GM12878 (cell line): ENCODE measurements at regions not wholly inside any gene's neighbourhood (a gene's known extent, or its start where the extent isn't known, plus 50 kb on each side); places are given as distances from the start of the nearest gene placed in this dataset.

Experiments
- ATAC-seq: fragments of 200-7000 bp; cut with Tn5 transposase; 3 replicates; pipeline ENCODE4 v1.9.1; 2020; ENCODE audit warnings: mild to moderate bottlenecking, moderate library complexity
- BruUV-seq: library from RNA; stranded (reverse); fragments of 400-500 nt; replicated peaks from 2 replicates; lab custom pipeline; 2021; lab: Mats Ljungman, UMichigan
- CTCF ChIA-PET: fragments of 300-600 bp; sonication (Branson Sonifier 250); formaldehyde crosslinking; extraction: SDS; loops from one replicate; lab custom pipeline; 2021; ENCODE audit warnings: inconsistent platforms; lab: Yijun Ruan, JAX
- POLR2A ChIA-PET: fragments of 350-600 bp; formaldehyde crosslinking; extraction: SDS; loops from one replicate; lab custom pipeline; 2021; ENCODE audit warnings: inconsistent platforms; lab: Charles Lee
- RAD21 ChIA-PET: fragments of 300-600 bp; sonication (Branson Sonifier 250); formaldehyde crosslinking; loops from one replicate; lab custom pipeline; 2023; ENCODE audit warnings: antibody characterized with exemption; ENCODE audit not compliant: unreplicated experiment; lab: Charles Lee
- SMC1A ChIA-PET: fragments of 300-600 bp; sonication (Branson Sonifier 250); formaldehyde crosslinking; loops from one replicate; lab custom pipeline; 2023; ENCODE audit not compliant: unreplicated experiment, uncharacterized antibody; lab: Charles Lee
- DNase-seq: peaks from one replicate; pipeline ENCODE4 v3.0.0-alpha.2; 2011; ENCODE audit warnings: low read depth, low spot score
- FAIRE-seq: peaks from 3 replicates; lab custom pipeline; 2011; peaks lifted over from hg19 to GRCh38; lab: Jason Lieb, UNC
- H2AFZ ChIP-seq: 2 replicates; pipeline ENCODE4 v1.6.0; 2011; ENCODE audit warnings: low read depth, low read length, control low read depth; ENCODE audit not compliant: control insufficient read depth
- H3K27ac ChIP-seq: 2 replicates; pipeline ENCODE4 v1.5.1; 2011; ENCODE audit warnings: control low read depth; ENCODE audit not compliant: control insufficient read depth, insufficient read depth
- H3K27me3 ChIP-seq, 2 experiments: replicated peaks in 1 of 2; 2 replicates each; pipeline versions ENCODE4 v1.6.0 to v1.6.1; 2011; ENCODE audit warnings: low read length in 1 of 2; ENCODE audit not compliant: control insufficient read depth in 2 of 2, insufficient read depth in 2 of 2
- H3K36me3 ChIP-seq, 2 experiments: 2 replicates each; pipeline ENCODE4 v1.5.1; 2011; ENCODE audit warnings: low read length in 1 of 2; ENCODE audit not compliant: control insufficient read depth in 2 of 2, insufficient read depth in 2 of 2
- H3K4me1 ChIP-seq: 2 replicates; pipeline ENCODE4 v1.6.1; 2011; ENCODE audit warnings: mild to moderate bottlenecking, low read length, moderate library complexity, mixed read lengths; ENCODE audit not compliant: control insufficient read depth, insufficient read depth
- H3K4me2 ChIP-seq: 2 replicates; pipeline ENCODE4 v1.6.0; 2011; ENCODE audit warnings: control low read depth; ENCODE audit not compliant: control insufficient read depth, insufficient read depth
- H3K4me3 ChIP-seq: fragments of 200-600 bp; sonication (generic); 2 replicates; pipeline ENCODE4 v1.5.1; 2016
- H3K79me2 ChIP-seq: 2 replicates; pipeline ENCODE4 v1.6.0; 2011; ENCODE audit warnings: low read length; ENCODE audit not compliant: control insufficient read depth, insufficient read depth
- H3K9ac ChIP-seq: 2 replicates; pipeline ENCODE4 v1.8.0; 2011; ENCODE audit warnings: low read length, control low read depth, mixed read lengths; ENCODE audit not compliant: control insufficient read depth, insufficient read depth
- H3K9me3 ChIP-seq: replicated peaks from 3 replicates; pipeline ENCODE4 v1.5.1; 2011; ENCODE audit warnings: mild to moderate bottlenecking, low read length; ENCODE audit not compliant: control insufficient read depth, insufficient read depth
- H4K20me1 ChIP-seq: 2 replicates; pipeline ENCODE4 v1.6.0; 2011; ENCODE audit not compliant: control insufficient read depth, insufficient read depth
- CHD1 ChIP-seq: IDR thresholded peaks from 2 replicates; pipeline ENCODE4 v1.6.1; 2012; ENCODE audit warnings: low read depth, low read length, improper control_type of control experiment
- CHD2 ChIP-seq: IDR thresholded peaks from 2 replicates; pipeline ENCODE4 v1.6.1; 2011; ENCODE audit warnings: low read depth, low read length, improper control_type of control experiment, borderline replicate concordance
- EZH2 ChIP-seq: IDR thresholded peaks from 2 replicates; pipeline ENCODE4 v1.6.1; 2012; ENCODE audit warnings: low read depth, mild to moderate bottlenecking, control low read depth, inconsistent platforms, low read length, borderline replicate concordance; ENCODE audit not compliant: control insufficient read depth
- LARP7 ChIP-seq: fragments of 450-650 bp; IDR thresholded peaks from 2 replicates; pipeline ENCODE4 v1.6.1; 2017; ENCODE audit warnings: mild to moderate bottlenecking
- MEF2A ChIP-seq: IDR thresholded peaks from 2 replicates; pipeline ENCODE4 v1.6.1; 2011; ENCODE audit warnings: low read depth, mild to moderate bottlenecking, low read length, moderate library complexity; ENCODE audit not compliant: insufficient read depth
- MTA3 ChIP-seq: IDR thresholded peaks from 2 replicates; pipeline ENCODE4 v1.6.1; 2012; ENCODE audit warnings: low read length, inconsistent platforms, borderline replicate concordance
- MXI1 ChIP-seq: fragments of 150-350 bp; IDR thresholded peaks from 2 replicates; pipeline ENCODE4 v1.6.1; 2011; ENCODE audit warnings: low read depth, mild to moderate bottlenecking, inconsistent platforms, low read length, improper control_type of control experiment
- POLR2AphosphoS2 ChIP-seq: IDR thresholded peaks from 2 replicates; pipeline ENCODE4 v1.6.1; 2011; ENCODE audit warnings: low read depth, mild to moderate bottlenecking, low read length, improper control_type of control experiment, moderate library complexity
- ZNF592 ChIP-seq: fragments of 450-650 bp; IDR thresholded peaks from 2 replicates; pipeline ENCODE4 v1.6.1; 2017; ENCODE audit warnings: mild to moderate bottlenecking, moderate library complexity
- whole genome bisulfite sequencing: methylation state at CpG from one replicate; pipeline ENCODE4 v1.1.6; 2016; ENCODE audit warnings: low lambda C conversion rate; ENCODE audit not compliant: insufficient replicate concordance, insufficient coverage; ENCODE audit errors: missing lambda C conversion rate; 5-methylcytosine and 5-hydroxymethylcytosine counted together
- in situ Hi-C: fragments of 300-500 bp; cut with MboI; formaldehyde crosslinking; loops from 9 replicates; pipeline ENCODE4 v1.14.3; 2018; ENCODE audit warnings: mixed read lengths
- intact Hi-C: fragments of 100-400 bp; cut with micrococcal nuclease; formaldehyde crosslinking; loops from one replicate; pipeline ENCODE4 v1.14.2; 2022; ENCODE audit not compliant: unreplicated experiment
- TF ChIP-seq, protein P1 (sequence below): fragments of 450-650 bp; conservative IDR thresholded peaks from 2 replicates; pipeline ENCODE4 v1.6.1; 2017; ENCODE audit warnings: mild to moderate bottlenecking, moderate library complexity
- TF ChIP-seq, protein P2 (sequence below): fragments of 150-350 bp; IDR thresholded peaks from 2 replicates; pipeline ENCODE4 v1.6.1; 2016; ENCODE audit warnings: low read depth, low read length

GRCh38 chr5:56683733-56684132 lies 131.6 kb upstream of the MAP3K1 start:
- 50% methylated on average over 2 of the region's 2 CpGs for WGBS
- H3K79me2 ChIP-seq, result no peaks in the 10 kb centered on the region
- ChIA-PET RAD21 (interaction anchor here (1.4 kb wide), 1 partner anchor 13 kb away, joined by 9 read pairs; no protein-coding TSS in a partner anchor), SMC1A (interaction anchor here (2.9 kb wide), 1 partner anchor 13 kb away, joined by 14 read pairs; no protein-coding TSS in a partner anchor), CTCF (interaction anchor here (1.6 kb wide), 1 partner anchor 13 kb away, joined by 7 read pairs; no protein-coding TSS in a partner anchor), POLR2A (interaction anchor here (1.5 kb wide), 1 partner anchor 14 kb away, joined by 3 read pairs; no protein-coding TSS in a partner anchor)
- H3K4me2 ChIP-seq, result no peak overlapping the region; the same call in 1 of the 2 replicates
- intact Hi-C loops, result loop anchor here (5.0 to 10.0 kb wide), 2 partner anchors 356 to 409 kb away; no protein-coding TSS in a partner anchor
- no TSS peak for BruUV-seq
- H3K27ac ChIP-seq, result no peak overlapping the region
- no peaks in the 10 kb centered on the region for H3K27me3 ChIP-seq
- ATAC-seq (no peak), FAIRE-seq (no peak), DNase-seq (no peak)
- no peak for TF ChIP-seq LARP7
- TF ChIP-seq, protein P1, sequence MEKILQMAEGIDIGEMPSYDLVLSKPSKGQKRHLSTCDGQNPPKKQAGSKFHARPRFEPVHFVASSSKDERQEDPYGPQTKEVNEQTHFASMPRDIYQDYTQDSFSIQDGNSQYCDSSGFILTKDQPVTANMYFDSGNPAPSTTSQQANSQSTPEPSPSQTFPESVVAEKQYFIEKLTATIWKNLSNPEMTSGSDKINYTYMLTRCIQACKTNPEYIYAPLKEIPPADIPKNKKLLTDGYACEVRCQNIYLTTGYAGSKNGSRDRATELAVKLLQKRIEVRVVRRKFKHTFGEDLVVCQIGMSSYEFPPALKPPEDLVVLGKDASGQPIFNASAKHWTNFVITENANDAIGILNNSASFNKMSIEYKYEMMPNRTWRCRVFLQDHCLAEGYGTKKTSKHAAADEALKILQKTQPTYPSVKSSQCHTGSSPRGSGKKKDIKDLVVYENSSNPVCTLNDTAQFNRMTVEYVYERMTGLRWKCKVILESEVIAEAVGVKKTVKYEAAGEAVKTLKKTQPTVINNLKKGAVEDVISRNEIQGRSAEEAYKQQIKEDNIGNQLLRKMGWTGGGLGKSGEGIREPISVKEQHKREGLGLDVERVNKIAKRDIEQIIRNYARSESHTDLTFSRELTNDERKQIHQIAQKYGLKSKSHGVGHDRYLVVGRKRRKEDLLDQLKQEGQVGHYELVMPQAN, result no peak
- TF ChIP-seq MEF2A, result no peak
- no peak for TF ChIP-seq ZNF592
- TF ChIP-seq CHD1, result no peak
- TF ChIP-seq CHD2, result no peak
- no peak for TF ChIP-seq EZH2
- no peak for TF ChIP-seq MXI1
- TF ChIP-seq POLR2AphosphoS2, result no peak
- TF ChIP-seq, protein P2, sequence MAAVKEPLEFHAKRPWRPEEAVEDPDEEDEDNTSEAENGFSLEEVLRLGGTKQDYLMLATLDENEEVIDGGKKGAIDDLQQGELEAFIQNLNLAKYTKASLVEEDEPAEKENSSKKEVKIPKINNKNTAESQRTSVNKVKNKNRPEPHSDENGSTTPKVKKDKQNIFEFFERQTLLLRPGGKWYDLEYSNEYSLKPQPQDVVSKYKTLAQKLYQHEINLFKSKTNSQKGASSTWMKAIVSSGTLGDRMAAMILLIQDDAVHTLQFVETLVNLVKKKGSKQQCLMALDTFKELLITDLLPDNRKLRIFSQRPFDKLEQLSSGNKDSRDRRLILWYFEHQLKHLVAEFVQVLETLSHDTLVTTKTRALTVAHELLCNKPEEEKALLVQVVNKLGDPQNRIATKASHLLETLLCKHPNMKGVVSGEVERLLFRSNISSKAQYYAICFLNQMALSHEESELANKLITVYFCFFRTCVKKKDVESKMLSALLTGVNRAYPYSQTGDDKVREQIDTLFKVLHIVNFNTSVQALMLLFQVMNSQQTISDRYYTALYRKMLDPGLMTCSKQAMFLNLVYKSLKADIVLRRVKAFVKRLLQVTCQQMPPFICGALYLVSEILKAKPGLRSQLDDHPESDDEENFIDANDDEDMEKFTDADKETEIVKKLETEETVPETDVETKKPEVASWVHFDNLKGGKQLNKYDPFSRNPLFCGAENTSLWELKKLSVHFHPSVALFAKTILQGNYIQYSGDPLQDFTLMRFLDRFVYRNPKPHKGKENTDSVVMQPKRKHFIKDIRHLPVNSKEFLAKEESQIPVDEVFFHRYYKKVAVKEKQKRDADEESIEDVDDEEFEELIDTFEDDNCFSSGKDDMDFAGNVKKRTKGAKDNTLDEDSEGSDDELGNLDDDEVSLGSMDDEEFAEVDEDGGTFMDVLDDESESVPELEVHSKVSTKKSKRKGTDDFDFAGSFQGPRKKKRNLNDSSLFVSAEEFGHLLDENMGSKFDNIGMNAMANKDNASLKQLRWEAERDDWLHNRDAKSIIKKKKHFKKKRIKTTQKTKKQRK, result no peak
- no peak for TF ChIP-seq MTA3
- in situ Hi-C loops, result no loop called here
- H3K9me3 ChIP-seq, result no peaks in the 10 kb centered on the region
- H2AFZ ChIP-seq, result no peak overlapping the region
- H3K9ac ChIP-seq, result no peak overlapping the region
- no peaks in the 10 kb centered on the region for H3K36me3 ChIP-seq
- H3K4me1 ChIP-seq, result peaks cover 24% of the 10 kb centered on the region
- no peak overlapping the region for H3K4me3 ChIP-seq
- no peaks in the 10 kb centered on the region for H4K20me1 ChIP-seq
